SK-N-SH (cell line): ENCODE measurements at regions not wholly inside any gene's neighbourhood (a gene's known extent, or its start where the extent isn't known, plus 50 kb on each side); places are given as distances from the start of the nearest gene placed in this dataset.

ENCODE experiments used
- EP300 ChIP-seq, 2 experiments: IDR thresholded peaks; 2 replicates each; pipeline versions ENCODE4 v1.4.0 to v1.6.1; 2012; ENCODE audit warnings: borderline replicate concordance in 1 of 2, low read depth in 1 of 2, low read length in 1 of 2
- GABPA ChIP-seq: IDR thresholded peaks from 2 replicates; pipeline ENCODE4 v1.4.0; 2012; ENCODE audit warnings: low read depth, mild to moderate bottlenecking
- NRF1 ChIP-seq: IDR thresholded peaks from 2 replicates; pipeline ENCODE4 v1.6.1; 2012; ENCODE audit warnings: low read depth, mild to moderate bottlenecking, low read length
- SIN3A ChIP-seq: IDR thresholded peaks from 2 replicates; pipeline ENCODE4 v1.6.1; 2012; ENCODE audit warnings: low read depth, mild to moderate bottlenecking, low read length, moderate library complexity, borderline replicate concordance
- TF ChIP-seq, protein P1 (sequence below): IDR thresholded peaks from 2 replicates; pipeline ENCODE4 v1.4.0; 2012; ENCODE audit warnings: low read depth

DNA sequence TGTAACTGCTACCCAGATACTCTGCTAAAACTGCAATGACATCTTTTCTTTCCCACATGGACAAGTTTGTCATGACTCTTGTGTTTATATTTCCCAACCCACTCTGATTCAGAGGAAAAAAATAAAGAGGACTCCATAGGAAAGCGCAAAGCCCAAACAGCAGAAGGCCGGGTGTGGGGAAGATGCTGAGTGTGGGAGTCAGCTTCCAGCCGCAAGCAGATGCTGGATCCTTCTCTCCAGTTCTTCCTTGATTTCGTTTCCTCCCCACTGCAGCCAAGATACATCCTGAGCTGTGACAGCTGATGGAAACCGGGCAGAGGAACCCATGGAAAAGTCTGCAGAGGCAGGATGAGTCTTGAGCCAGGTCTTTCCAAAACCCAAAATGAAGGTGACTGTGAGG lies 498.2 kb downstream of the PLPP3 start:
- TF ChIP-seq SIN3A (no peak), EP300 (IDR thresholded peaks at IDR 0.05; ENCODE audit: borderline replicate concordance in 1 of 2, low read depth in 1 of 2, low read length in 1 of 2) (no peak), GABPA (no peak), NRF1 (no peak)
- TF ChIP-seq, protein P1, sequence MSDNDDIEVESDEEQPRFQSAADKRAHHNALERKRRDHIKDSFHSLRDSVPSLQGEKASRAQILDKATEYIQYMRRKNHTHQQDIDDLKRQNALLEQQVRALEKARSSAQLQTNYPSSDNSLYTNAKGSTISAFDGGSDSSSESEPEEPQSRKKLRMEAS, result no peak
